ENCODE measurements at regions not wholly inside any gene's neighbourhood (a gene's known extent, or its start where the extent isn't known, plus 50 kb on each side); places are given as distances from the start of the nearest gene placed in this dataset.
A peak's percentile ranks its signal among the peaks of the same experiment; 100 is the strongest.
"Not testable (repeated sequence)": the region's sequence is repeated elsewhere in the genome, so short reads cannot be mapped to it uniquely, and the experiment has no call there.

DNA sequence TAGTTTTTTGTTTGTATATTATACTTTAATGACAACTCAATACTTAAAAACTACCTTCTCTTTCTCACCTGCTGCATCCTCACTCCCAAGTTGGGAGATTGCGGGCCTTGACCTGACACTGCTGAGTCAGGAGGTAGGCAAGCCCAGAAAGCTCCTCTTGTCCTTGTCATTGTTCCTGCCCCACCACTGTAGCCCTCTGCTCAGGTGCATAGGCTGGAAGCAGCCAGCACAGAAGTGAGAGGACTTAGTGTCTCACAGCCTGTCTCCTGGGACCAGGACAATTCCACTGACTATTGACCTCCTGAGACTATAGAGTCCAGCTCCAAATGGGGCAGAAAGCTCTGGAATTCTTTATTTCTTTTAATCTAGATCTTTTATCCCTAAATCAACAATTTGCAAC lies 123.5 kb upstream of the NDP start:
- no peak for DNase-seq (ENCODE audit: low spot score)

DNA sequence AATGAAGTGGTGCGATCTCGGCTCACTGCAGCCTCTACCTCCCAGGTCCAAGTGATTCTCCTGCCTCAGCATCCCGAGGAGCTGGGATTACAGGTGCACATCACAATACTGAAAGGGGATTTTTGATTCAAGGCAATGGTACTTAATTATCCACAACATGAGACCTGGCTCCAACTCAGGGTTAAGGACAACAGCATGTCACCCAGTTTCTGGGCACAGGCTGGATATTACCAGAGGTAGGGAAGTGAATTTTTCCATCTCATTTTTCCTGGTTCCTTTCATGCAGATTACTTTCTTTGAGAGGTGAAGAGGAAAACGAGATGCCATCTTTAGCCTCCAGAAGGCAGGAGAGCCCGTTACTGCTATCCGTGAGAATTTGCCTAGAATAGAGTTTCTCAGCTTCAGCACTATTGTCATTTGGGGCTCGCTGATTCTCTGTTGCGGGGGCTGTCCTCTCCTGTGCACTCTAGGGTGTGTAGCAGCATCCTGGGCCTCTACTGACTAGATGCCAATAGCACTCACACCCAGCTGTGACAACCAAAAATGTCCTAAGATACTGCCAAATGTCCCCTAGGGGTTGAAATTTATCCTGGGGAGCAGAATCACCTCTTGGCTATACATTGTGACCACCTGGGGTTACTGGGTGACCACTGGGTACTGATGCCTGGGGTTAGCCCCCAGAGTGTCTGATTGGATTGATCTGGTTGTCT lies 121.8 kb upstream of the NDP start:
- no peak for DNase-seq (ENCODE audit: low spot score)

DNA sequence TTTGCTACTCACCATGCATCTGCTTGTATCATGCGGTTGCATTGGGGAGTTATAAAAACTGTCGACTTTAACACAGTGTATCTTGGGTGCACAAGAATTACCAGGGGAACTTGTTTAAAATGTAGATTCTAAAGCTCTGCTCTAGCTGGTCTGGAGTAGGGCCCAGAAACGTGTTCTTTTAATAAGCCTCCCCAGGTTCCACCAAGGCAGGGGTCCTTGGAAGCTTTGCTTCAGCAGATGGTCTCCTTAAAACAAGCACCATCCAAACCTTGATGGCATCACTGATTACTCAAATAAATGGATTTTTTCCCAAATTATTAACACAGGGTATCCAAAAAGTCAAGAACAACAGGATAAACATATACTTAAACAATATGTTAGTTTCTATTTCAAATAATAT lies 120.2 kb upstream of the NDP start:
- no peak for DNase-seq (ENCODE audit: low spot score)

GRCh38 chrX:44092778-44093177 lies 119.6 kb upstream of the NDP start:
- DNase-seq (ENCODE audit: low spot score), result no peak

- peak; percentile 12 for DNase-seq (ENCODE audit: low spot score)
Observed at GRCh38 chrX:44088510-44089144, 115.4 kb upstream of the NDP start.

DNA sequence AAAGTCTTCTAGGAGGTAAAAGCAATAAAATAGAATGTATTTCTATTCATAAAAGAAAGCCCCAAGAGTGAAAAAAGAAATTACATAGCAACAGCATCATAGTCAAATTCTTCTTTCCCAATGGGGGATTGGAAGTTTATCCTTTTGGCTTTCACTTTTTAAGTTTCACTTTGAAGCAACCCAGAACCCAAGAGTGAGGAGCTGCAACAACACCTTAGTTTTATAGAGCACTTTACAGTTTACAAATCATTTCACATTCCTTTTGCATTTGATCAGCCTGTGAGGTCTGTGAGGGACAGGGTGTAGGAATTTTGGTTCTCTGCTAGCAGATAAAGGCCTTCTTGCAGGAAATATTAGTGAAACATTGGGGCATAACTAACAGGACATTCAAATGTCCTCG lies 112.0 kb upstream of the NDP start:
- peak; percentile 10 for DNase-seq (ENCODE audit: low spot score)

GRCh38 chrX:44082829-44083228 lies 109.6 kb upstream of the NDP start:
- DNase-seq (ENCODE audit: low spot score), result no peak

DNA sequence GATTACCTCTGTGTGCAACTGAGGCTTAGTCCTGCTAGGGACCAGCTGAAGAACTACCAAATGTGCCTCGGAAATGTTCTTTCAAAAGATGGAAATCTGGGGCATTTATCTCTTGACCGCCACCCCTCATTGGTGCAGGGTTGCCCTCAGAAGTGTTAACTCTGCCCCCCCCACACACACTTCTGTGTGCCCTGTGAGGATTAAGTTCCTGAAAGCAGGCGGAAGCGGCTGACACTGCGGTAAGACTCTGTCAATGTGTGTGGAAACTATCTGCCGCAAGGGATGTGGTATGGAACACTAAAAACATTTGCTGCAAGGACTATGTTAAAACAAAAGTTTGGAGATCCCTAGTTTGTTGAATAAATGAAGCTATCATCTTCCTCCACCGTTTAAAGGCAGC lies 106.9 kb upstream of the NDP start:
- DNase-seq (ENCODE audit: low spot score), result no peak

DNA sequence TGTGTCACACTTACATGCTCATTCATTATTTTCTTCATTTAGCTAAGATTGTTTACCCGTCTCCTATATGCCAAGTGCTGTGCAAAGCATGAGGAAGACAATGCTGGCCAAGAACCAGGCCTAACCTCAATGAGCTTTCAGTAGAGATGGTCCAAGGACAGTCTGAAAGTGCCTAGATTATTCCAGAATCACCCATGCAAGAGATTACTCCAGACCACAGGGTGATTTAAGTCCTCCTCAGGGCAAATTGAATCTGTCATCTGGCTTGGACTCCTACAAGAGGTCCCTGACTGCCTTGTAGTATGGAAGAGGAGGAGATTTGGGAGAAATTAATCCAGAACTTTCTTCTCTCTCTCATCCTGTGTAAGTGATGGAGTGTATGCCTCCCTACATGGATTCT lies 99.4 kb upstream of the NDP start:
- DNase-seq (ENCODE audit: low spot score), result no peak

DNA sequence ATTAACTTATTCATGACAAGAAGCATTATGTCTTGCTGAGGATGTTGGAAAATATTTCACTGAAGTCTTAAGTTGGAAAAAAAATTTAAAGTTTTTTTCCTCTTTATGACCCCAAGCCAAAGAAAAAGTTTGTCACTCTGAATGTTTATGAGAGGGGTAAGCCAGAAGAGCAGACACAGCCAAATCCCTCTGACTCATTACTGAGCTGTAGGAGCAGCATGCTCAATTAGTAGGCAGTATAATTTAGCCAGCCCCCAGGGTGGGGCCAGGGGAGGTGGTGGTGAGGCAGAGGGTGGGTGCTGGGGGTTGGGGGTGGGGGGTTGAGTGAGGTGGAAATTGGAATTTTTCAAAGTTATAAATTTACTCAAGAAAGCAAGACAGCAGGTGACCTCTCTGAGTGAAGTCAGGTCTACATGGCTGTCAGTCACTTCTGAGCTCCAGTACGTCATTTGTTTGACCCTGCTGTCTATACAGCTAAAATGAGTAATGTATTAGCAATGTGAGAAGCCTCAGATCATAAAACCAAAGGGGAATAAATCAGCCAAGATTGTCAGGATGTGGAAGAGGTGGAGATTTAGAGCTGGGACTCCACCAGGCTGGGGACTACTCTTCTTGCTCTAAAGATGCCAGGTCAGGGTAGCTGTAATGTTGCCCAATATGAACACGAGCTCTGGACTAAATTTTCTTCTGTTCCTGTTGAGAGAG lies 98.8 kb upstream of the NDP start:
- DNase-seq (ENCODE audit: low spot score), result peak; percentile 60

GRCh38 chrX:44071070-44071645 lies 98.0 kb upstream of the NDP start:
- DNase-seq (ENCODE audit: low spot score), result no peak

- no peak for DNase-seq (ENCODE audit: low spot score)
Observed at GRCh38 chrX:44068043-44068442, 94.9 kb upstream of the NDP start.

DNA sequence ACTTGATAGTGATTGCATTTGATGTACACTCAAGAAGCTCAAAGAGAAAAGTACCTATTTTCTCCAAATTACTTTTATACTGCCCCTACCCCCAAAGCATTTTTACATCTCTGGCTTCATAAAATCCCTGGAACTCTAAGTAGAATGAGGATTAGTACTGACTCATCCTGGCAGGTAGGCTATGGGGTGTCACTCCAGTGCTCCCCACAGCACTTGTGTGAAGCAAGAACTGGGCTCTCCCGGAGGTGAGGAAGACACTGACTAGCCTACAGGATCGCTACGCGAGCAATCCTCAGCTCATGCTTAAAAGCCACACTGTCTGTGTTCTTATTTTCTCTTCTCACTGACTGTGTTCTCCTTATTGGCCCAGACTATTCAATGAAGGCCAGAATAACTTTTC lies 90.4 kb upstream of the NDP start:
- DNase-seq (ENCODE audit: low spot score), result no peak

GRCh38 chrX:44062840-44063239 lies 89.7 kb upstream of the NDP start:
- no peak for DNase-seq (ENCODE audit: low spot score)

GRCh38 chrX:44061968-44062614 lies 88.9 kb upstream of the NDP start:
- DNase-seq (ENCODE audit: low spot score), result no peak

DNA sequence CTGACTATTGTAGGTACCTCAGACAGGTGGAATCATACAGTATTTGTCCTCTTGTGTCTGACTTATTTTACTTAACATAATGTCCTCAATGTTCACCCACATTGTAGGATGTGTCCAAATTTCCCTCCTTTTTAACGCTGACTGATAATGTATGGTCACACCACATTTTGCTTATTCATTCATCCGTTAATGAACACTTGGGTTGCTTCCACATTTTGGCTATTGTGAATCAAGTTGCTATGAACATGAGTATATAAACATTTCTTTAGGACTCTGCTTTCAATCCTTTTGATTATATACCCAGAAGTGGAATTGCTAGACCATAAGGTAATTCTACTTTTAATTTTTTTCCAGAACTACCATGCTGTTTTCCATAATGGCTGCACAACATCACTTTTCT lies 87.0 kb upstream of the NDP start:
- DNase-seq (ENCODE audit: low spot score), result no peak

- no peak for DNase-seq (ENCODE audit: low spot score)
Observed at GRCh38 chrX:44058339-44058738, 85.1 kb upstream of the NDP start.

- no peak for DNase-seq (ENCODE audit: low spot score)
Observed at GRCh38 chrX:44055638-44056037, 82.4 kb upstream of the NDP start.

DNA sequence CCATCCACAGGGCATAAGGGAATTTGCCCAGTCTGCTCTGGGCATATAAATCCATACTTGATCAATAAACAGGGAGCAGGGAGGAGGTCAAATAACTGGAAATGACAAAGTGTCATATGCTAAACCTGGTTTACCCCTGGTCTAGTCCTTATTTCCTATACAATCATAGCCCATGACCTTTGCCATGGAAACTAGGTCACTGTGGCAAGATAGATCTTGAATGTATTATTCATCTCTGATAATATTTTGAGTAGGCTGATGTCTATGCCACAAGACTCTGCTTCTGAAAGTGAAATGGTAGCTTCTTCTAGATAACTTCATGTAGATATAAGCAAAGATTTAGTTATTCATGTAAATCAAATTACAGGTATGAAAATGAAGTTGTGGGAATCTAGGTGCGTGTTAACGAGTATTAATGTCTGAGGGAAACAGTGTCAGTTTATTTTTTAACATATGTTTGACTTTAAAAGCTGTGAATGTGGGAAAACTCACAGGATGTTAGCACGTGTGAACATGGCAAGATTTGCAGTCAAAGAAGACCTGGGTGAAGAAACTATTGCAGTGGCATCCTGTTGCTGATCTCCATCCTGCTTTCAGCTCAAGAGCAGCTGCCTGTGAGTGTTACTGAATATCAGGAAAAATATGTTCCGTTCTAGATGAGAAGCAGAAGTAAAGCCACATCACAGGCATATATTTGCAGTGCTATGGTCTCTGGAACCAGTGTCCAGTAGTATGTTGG lies 81.8 kb upstream of the NDP start:
- DNase-seq (ENCODE audit: low spot score), result no peak

GRCh38 chrX:44045106-44045505 lies 71.9 kb upstream of the NDP start:
- DNase-seq (ENCODE audit: low spot score), result not testable (repeated sequence)

GRCh38 chrX:44043496-44043895 lies 70.3 kb upstream of the NDP start:
- no peak for DNase-seq (ENCODE audit: low spot score)

GRCh38 chrX:44042751-44043150 lies 69.6 kb upstream of the NDP start:
- no peak for DNase-seq (ENCODE audit: low spot score)

Measured in AG20443 (cell line).